ENCODE measurements at regions not wholly inside any gene's neighbourhood (a gene's known extent, or its start where the extent isn't known, plus 50 kb on each side); places are given as distances from the start of the nearest gene placed in this dataset.
A peak's percentile ranks its signal among the peaks of the same experiment; 100 is the strongest.

DNA sequence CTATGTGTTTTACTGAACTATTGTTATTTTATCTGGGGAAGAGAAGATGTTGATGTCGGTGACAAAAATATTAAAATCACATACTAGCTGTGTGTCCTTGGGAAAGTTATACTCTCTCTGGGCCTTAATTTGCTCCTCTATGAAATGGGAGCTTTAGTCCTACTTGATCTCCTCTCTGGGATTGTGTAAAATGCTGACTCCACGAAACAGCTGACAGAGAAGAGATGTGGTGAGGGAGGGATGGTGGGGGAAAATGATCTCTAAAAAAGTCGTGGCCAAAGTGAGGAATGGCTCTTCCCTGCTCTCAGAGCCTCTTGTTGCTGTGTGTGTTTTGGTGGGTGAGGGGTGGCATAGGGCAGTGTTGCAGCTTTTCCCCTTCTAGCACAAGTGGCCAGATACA lies 173.7 kb downstream of the MELK start (continued):
- TF ChIP-seq, protein P1, sequence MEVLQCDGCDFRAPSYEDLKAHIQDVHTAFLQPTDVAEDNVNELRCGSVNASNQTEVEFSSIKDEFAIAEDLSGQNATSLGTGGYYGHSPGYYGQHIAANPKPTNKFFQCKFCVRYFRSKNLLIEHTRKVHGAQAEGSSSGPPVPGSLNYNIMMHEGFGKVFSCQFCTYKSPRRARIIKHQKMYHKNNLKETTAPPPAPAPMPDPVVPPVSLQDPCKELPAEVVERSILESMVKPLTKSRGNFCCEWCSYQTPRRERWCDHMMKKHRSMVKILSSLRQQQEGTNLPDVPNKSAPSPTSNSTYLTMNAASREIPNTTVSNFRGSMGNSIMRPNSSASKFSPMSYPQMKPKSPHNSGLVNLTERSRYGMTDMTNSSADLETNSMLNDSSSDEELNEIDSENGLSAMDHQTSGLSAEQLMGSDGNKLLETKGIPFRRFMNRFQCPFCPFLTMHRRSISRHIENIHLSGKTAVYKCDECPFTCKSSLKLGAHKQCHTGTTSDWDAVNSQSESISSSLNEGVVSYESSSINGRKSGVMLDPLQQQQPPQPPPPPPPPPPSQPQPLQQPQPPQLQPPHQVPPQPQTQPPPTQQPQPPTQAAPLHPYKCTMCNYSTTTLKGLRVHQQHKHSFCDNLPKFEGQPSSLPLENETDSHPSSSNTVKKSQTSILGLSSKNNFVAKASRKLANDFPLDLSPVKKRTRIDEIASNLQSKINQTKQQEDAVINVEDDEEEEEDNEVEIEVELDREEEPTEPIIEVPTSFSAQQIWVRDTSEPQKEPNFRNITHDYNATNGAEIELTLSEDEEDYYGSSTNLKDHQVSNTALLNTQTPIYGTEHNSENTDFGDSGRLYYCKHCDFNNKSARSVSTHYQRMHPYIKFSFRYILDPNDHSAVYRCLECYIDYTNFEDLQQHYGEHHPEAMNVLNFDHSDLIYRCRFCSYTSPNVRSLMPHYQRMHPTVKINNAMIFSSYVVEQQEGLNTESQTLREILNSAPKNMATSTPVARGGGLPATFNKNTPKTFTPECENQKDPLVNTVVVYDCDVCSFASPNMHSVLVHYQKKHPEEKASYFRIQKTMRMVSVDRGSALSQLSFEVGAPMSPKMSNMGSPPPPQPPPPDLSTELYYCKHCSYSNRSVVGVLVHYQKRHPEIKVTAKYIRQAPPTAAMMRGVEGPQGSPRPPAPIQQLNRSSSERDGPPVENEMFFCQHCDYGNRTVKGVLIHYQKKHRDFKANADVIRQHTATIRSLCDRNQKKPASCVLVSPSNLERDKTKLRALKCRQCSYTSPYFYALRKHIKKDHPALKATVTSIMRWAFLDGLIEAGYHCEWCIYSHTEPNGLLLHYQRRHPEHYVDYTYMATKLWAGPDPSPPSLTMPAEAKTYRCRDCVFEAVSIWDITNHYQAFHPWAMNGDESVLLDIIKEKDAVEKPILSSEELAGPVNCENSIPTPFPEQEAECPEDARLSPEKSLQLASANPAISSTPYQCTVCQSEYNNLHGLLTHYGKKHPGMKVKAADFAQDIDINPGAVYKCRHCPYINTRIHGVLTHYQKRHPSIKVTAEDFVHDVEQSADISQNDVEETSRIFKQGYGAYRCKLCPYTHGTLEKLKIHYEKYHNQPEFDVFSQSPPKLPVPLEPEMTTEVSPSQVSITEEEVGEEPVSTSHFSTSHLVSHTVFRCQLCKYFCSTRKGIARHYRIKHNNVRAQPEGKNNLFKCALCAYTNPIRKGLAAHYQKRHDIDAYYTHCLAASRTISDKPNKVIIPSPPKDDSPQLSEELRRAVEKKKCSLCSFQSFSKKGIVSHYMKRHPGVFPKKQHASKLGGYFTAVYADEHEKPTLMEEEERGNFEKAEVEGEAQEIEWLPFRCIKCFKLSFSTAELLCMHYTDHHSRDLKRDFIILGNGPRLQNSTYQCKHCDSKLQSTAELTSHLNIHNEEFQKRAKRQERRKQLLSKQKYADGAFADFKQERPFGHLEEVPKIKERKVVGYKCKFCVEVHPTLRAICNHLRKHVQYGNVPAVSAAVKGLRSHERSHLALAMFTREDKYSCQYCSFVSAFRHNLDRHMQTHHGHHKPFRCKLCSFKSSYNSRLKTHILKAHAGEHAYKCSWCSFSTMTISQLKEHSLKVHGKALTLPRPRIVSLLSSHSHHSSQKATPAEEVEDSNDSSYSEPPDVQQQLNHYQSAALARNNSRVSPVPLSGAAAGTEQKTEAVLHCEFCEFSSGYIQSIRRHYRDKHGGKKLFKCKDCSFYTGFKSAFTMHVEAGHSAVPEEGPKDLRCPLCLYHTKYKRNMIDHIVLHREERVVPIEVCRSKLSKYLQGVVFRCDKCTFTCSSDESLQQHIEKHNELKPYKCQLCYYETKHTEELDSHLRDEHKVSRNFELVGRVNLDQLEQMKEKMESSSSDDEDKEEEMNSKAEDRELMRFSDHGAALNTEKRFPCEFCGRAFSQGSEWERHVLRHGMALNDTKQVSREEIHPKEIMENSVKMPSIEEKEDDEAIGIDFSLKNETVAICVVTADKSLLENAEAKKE (CRISPR knock-in tag; IDR thresholded peaks at IDR 0.05) = no peak

DNA sequence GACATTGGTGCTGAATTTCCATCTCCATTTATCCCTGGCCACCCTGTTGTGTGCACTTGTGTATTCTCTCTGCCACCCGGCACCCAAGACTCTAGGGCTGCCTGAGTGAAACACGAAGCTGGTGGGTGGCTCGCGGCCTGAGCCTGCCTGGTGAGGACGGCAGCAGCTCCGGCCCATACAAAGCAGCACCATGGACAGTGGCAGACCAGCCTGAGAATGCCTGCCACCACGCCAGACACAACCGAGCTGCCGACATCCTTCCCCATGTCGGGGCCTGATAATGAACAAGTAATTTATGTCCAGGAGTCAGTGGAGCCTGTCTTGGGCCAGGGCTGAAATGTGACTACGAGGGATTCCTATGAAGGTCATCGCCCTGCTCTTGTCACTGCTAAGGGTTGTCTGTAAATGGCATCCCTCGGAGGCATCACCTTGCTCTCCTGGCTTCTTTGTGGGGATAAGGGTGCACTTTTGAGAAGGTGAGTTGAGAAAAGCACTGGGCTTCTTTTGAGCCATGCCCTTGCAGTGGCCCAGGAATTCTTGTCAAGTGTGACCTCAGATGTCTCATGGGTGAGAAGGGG lies 175.7 kb downstream of the MELK start:
- Mint-ChIP-seq H3K27me3 (ENCODE audit: insufficient read depth, low read depth, poor library complexity) (peaks cover 3% of the 10 kb centered on the region), H3K4me3 (no peak overlapping the region), H3K36me3 (ENCODE audit: low read depth) (no peaks in the 10 kb centered on the region), H3K9me3 (no peaks in the 10 kb centered on the region), H3K27ac (no peak overlapping the region), H3K4me1 (no peaks in the 10 kb centered on the region)
- Histone ChIP-seq H3K27me3 (ENCODE audit: insufficient read depth) (no peaks in the 10 kb centered on the region), H3K4me3 (no peak overlapping the region), H3K4me1 (ENCODE audit: insufficient read depth) (no peaks in the 10 kb centered on the region), H3K9me2 (ENCODE audit: insufficient read depth) (no peaks in the 10 kb centered on the region), H3K36me3 (ENCODE audit: insufficient read depth) (no peaks in the 10 kb centered on the region), H2AFZ (no peak overlapping the region), H3K79me2 (replicated peaks; ENCODE audit: insufficient read depth) (no peaks in the 10 kb centered on the region), H3K4me2 (no peak overlapping the region), H3F3A (replicated peaks; ENCODE audit: low read depth) (no peaks in the 10 kb centered on the region), H4K20me1 (replicated peaks; ENCODE audit: insufficient read depth) (no peaks in the 10 kb centered on the region), H3K27ac (ENCODE audit: low read depth) (no peak overlapping the region)
- ATAC-seq = peak; percentile 96
- TF ChIP-seq, protein P2, sequence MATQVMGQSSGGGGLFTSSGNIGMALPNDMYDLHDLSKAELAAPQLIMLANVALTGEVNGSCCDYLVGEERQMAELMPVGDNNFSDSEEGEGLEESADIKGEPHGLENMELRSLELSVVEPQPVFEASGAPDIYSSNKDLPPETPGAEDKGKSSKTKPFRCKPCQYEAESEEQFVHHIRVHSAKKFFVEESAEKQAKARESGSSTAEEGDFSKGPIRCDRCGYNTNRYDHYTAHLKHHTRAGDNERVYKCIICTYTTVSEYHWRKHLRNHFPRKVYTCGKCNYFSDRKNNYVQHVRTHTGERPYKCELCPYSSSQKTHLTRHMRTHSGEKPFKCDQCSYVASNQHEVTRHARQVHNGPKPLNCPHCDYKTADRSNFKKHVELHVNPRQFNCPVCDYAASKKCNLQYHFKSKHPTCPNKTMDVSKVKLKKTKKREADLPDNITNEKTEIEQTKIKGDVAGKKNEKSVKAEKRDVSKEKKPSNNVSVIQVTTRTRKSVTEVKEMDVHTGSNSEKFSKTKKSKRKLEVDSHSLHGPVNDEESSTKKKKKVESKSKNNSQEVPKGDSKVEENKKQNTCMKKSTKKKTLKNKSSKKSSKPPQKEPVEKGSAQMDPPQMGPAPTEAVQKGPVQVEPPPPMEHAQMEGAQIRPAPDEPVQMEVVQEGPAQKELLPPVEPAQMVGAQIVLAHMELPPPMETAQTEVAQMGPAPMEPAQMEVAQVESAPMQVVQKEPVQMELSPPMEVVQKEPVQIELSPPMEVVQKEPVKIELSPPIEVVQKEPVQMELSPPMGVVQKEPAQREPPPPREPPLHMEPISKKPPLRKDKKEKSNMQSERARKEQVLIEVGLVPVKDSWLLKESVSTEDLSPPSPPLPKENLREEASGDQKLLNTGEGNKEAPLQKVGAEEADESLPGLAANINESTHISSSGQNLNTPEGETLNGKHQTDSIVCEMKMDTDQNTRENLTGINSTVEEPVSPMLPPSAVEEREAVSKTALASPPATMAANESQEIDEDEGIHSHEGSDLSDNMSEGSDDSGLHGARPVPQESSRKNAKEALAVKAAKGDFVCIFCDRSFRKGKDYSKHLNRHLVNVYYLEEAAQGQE (IDR thresholded peaks at IDR 0.05; ENCODE audit: unreplicated experiment) = peak; percentile 96
- no peak for TF ChIP-seq ZNF331 (CRISPR knock-in tag; IDR thresholded peaks at IDR 0.05; ENCODE audit: low read depth)
- DNase-seq (ENCODE audit: low spot score) = peak; percentile 76

Measured in GM23338 (cell line).